WTC11 (cell line): ENCODE measurements at regions not wholly inside any gene's neighbourhood (a gene's known extent, or its start where the extent isn't known, plus 50 kb on each side); places are given as distances from the start of the nearest gene placed in this dataset.

Experiments used
- ATAC-seq: fragments of 200-7000 bp; cut with Tn5 transposase; 2 replicates; pipeline ENCODE4 v1.10.0; 2021; ENCODE audit warnings: mild to moderate bottlenecking, moderate library complexity
- CTCF ChIA-PET: fragments of 300-600 bp; sonication (Branson Sonifier 250); formaldehyde crosslinking; loops from one replicate; lab custom pipeline; 2021; ENCODE audit warnings: antibody characterized with exemption; lab: Charles Lee
- POLR2A ChIA-PET: fragments of 350-600 bp; sonication (Branson Sonifier 250); formaldehyde crosslinking; loops from one replicate; lab custom pipeline; 2021; ENCODE audit warnings: antibody characterized with exemption; lab: Charles Lee
- DNase-seq: peaks from one replicate; pipeline ENCODE4 v3.0.0; 2021; ENCODE audit warnings: low spot score
- H3K27ac Mint-ChIP-seq: 2 replicates; pipeline ENCODE4 v1.8.0; 2021; ENCODE audit warnings: mixed read lengths
- H3K27me3 Mint-ChIP-seq: 2 replicates; pipeline ENCODE4 v1.8.0; 2021; ENCODE audit warnings: low read depth, mild to moderate bottlenecking, moderate library complexity, mixed read lengths
- H3K36me3 Mint-ChIP-seq: 2 replicates; pipeline ENCODE4 v1.8.0; 2021; ENCODE audit warnings: mixed read lengths
- H3K4me1 Mint-ChIP-seq: 2 replicates; pipeline ENCODE4 v1.8.0; 2022; ENCODE audit warnings: mixed read lengths
- H3K4me3 Mint-ChIP-seq: 2 replicates; pipeline ENCODE4 v1.8.0; 2021; ENCODE audit warnings: mild to moderate bottlenecking, moderate library complexity, mixed read lengths
- H3K9me3 Mint-ChIP-seq: 2 replicates; pipeline ENCODE4 v1.8.0; 2021; ENCODE audit warnings: mixed read lengths
- AFF4 ChIP-seq: sonication (generic); formaldehyde crosslinking; IDR thresholded peaks from 2 replicates; pipeline ENCODE4 v1.8.1; 2023; ENCODE audit warnings: mild to moderate bottlenecking, missing genetic modification reagents, borderline replicate concordance
- ATF2 ChIP-seq: sonication (generic); formaldehyde crosslinking; IDR thresholded peaks from 2 replicates; pipeline ENCODE4 v1.8.1; 2022; ENCODE audit warnings: low read depth, missing genetic modification reagents, borderline replicate concordance
- ATF3 ChIP-seq: sonication (generic); formaldehyde crosslinking; conservative IDR thresholded peaks from 2 replicates; pipeline ENCODE4 v1.8.1; 2022; ENCODE audit warnings: mild to moderate bottlenecking, missing genetic modification reagents
- CREM ChIP-seq: sonication (generic); formaldehyde crosslinking; IDR thresholded peaks from 2 replicates; pipeline ENCODE4 v1.8.1; 2022; ENCODE audit warnings: mild to moderate bottlenecking, missing genetic modification reagents, moderate library complexity
- ELF4 ChIP-seq: sonication (generic); formaldehyde crosslinking; IDR thresholded peaks from 2 replicates; pipeline ENCODE4 v1.8.1; 2022; ENCODE audit warnings: low read depth, mild to moderate bottlenecking, moderate library complexity, missing genetic modification reagents
- FOXJ3 ChIP-seq: sonication (generic); formaldehyde crosslinking; IDR thresholded peaks from 2 replicates; pipeline ENCODE4 v1.9.0; 2021; ENCODE audit warnings: missing genetic modification reagents, mild to moderate bottlenecking, borderline replicate concordance
- FOXK1 ChIP-seq: sonication (generic); formaldehyde crosslinking; IDR thresholded peaks from 2 replicates; pipeline ENCODE4 v1.8.0; 2022; ENCODE audit warnings: mild to moderate bottlenecking, moderate library complexity, missing genetic modification reagents
- FOXP4 ChIP-seq: sonication (generic); formaldehyde crosslinking; IDR thresholded peaks from 2 replicates; pipeline ENCODE4 v1.8.0; 2022; ENCODE audit warnings: mild to moderate bottlenecking, missing genetic modification reagents
- RORB ChIP-seq: fragments of 250-450 bp; sonication (Bioruptor Pico); IDR thresholded peaks from 2 replicates; pipeline ENCODE4 v1.9.0; 2021; ENCODE audit warnings: mild to moderate bottlenecking
- ZBTB43 ChIP-seq: sonication (generic); formaldehyde crosslinking; IDR thresholded peaks from 2 replicates; pipeline ENCODE4 v1.8.1; 2023; ENCODE audit warnings: mild to moderate bottlenecking, missing genetic modification reagents
- ZNF121 ChIP-seq: sonication (generic); formaldehyde crosslinking; IDR thresholded peaks from 2 replicates; pipeline ENCODE4 v1.8.0; 2023; ENCODE audit warnings: missing genetic modification reagents
- ZNF317 ChIP-seq: sonication (generic); formaldehyde crosslinking; IDR thresholded peaks from 2 replicates; pipeline ENCODE4 v1.8.1; 2023; ENCODE audit warnings: low read depth, mild to moderate bottlenecking, moderate library complexity, missing genetic modification reagents, borderline replicate concordance
- ZNF416 ChIP-seq: fragments of 250-450 bp; sonication (Bioruptor Pico); IDR thresholded peaks from 2 replicates; pipeline ENCODE4 v1.9.0; 2021; ENCODE audit warnings: mild to moderate bottlenecking, inconsistent platforms
- TF ChIP-seq, protein P1 (sequence below): sonication (generic); formaldehyde crosslinking; IDR thresholded peaks from 2 replicates; pipeline ENCODE4 v1.8.1; 2022; ENCODE audit warnings: low read depth, mild to moderate bottlenecking, moderate library complexity, missing genetic modification reagents, borderline replicate concordance
- TF ChIP-seq, protein P2 (sequence below): sonication (generic); formaldehyde crosslinking; IDR thresholded peaks from 2 replicates; pipeline ENCODE4 v1.8.0; 2022; ENCODE audit warnings: mild to moderate bottlenecking, missing genetic modification reagents
- TF ChIP-seq, protein P3 (sequence below): fragments of 250-450 bp; sonication (Bioruptor Pico); IDR thresholded peaks from 2 replicates; pipeline ENCODE4 v1.9.0; 2021; ENCODE audit warnings: moderate library complexity, mild to moderate bottlenecking, inconsistent platforms, borderline replicate concordance
- TF ChIP-seq, protein P4 (sequence below): sonication (generic); formaldehyde crosslinking; IDR thresholded peaks from 2 replicates; pipeline ENCODE4 v1.8.1; 2022; ENCODE audit warnings: missing genetic modification reagents, borderline replicate concordance

- peaks cover 16% of the 10 kb centered on the region for H3K4me1 Mint-ChIP-seq
- H3K27ac Mint-ChIP-seq = no peak overlapping the region
- H3K9me3 Mint-ChIP-seq = peaks cover 6% of the 10 kb centered on the region
- H3K4me3 Mint-ChIP-seq = no peak overlapping the region
- ChIA-PET POLR2A (no interaction called here), CTCF (no interaction called here)
- DNase-seq (no peak), ATAC-seq (no peak)
- H3K36me3 Mint-ChIP-seq = no peaks in the 10 kb centered on the region; the same call in 1 of the 2 replicates
- no peaks in the 10 kb centered on the region for H3K27me3 Mint-ChIP-seq
- TF ChIP-seq ZNF121 (CRISPR knock-in tag) = no peak
- no peak for TF ChIP-seq ELF4 (CRISPR knock-in tag)
- TF ChIP-seq CREM (CRISPR knock-in tag) = no peak
- TF ChIP-seq FOXK1 (CRISPR knock-in tag) = no peak
- TF ChIP-seq FOXP4 = no peak
- TF ChIP-seq, all 79 proteins: peak for 0
These were observed 151.3 kb upstream of the BMPER start for GRCh38 chr7:33753881-33754525.

DNA sequence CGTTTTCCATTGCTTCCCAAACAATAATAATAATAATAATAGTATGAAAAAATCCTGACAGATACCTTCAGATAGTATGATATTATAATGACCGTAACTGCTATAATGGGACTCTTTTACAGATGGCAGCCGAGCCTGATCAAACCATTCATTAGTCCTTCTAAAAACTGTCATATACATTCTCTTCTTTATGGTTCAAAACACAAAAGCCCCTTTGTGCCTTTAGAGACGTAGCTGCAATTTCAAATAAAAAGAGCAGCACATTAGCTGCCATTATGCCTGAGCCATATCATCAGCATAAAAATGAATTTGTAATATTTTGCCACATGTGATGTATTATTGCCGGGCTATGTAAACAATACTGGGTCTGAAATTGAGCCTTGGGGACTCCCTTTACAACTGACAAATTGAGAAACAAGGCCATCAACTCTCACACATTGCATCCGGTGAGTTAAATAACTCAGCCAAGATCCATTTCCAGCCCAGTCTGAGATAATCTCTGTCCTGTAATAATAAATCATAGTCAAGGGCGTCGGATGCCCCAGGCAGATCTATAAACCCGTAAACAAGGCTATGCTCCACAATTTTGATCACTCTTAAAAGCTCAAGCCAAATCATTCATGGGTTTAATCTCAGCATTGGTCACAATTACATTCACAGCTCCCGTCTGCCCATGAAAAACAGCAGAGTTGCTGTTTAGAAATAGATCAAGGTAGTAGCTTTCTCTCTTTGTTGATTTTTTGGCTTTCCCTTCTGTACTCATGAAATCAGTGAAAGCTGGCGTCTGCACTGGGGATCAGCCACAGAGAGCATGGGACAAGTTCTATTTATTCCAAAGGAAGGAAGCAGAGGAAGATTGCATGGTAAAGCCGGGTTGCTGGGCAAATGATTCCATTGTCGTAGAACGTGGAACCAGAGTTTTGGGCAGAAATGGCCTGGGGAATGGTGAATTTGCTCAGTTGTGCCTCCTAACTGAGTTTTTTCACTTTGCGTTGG, 150.1 kb upstream of the BMPER start:
- Mint-ChIP-seq H3K27ac (no peak overlapping the region), H3K36me3 (no peaks in the 10 kb centered on the region), H3K9me3 (peaks cover 3% of the 10 kb centered on the region; the same call in 1 of the 2 replicates), H3K27me3 (no peaks in the 10 kb centered on the region), H3K4me3 (no peak overlapping the region), H3K4me1 (peaks cover 16% of the 10 kb centered on the region)
- ATAC-seq (no peak), DNase-seq (no peak)
- ChIA-PET CTCF (interaction anchor here (1.2 to 1.6 kb wide), 2 partner anchors 51 to 177 kb away, joined by 5 to 6 read pairs; no protein-coding TSS in a partner anchor), POLR2A (no interaction called here)
- TF ChIP-seq ZBTB43 (CRISPR knock-in tag) = no peak
- no peak for TF ChIP-seq ZNF416 (CRISPR knock-in tag)
- TF ChIP-seq, protein P1, sequence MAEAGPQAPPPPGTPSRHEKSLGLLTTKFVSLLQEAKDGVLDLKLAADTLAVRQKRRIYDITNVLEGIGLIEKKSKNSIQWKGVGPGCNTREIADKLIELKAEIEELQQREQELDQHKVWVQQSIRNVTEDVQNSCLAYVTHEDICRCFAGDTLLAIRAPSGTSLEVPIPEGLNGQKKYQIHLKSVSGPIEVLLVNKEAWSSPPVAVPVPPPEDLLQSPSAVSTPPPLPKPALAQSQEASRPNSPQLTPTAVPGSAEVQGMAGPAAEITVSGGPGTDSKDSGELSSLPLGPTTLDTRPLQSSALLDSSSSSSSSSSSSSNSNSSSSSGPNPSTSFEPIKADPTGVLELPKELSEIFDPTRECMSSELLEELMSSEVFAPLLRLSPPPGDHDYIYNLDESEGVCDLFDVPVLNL (CRISPR knock-in tag) = no peak
- no peak for TF ChIP-seq RORB
- TF ChIP-seq FOXJ3 (CRISPR knock-in tag) = no peak
- TF ChIP-seq ATF3 = no peak
- TF ChIP-seq, protein P2, sequence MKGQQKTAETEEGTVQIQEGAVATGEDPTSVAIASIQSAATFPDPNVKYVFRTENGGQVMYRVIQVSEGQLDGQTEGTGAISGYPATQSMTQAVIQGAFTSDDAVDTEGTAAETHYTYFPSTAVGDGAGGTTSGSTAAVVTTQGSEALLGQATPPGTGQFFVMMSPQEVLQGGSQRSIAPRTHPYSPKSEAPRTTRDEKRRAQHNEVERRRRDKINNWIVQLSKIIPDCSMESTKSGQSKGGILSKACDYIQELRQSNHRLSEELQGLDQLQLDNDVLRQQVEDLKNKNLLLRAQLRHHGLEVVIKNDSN (CRISPR knock-in tag) = no peak
- TF ChIP-seq, protein P3, sequence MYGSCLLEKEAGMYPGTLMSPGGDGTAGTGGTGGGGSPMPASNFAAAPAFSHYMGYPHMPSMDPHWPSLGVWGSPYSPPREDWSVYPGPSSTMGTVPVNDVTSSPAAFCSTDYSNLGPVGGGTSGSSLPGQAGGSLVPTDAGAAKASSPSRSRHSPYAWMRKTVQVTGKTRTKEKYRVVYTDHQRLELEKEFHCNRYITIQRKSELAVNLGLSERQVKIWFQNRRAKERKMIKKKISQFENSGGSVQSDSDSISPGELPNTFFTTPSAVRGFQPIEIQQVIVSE (CRISPR knock-in tag) = no peak
- TF ChIP-seq ATF2 (CRISPR knock-in tag) = no peak
- TF ChIP-seq AFF4 (CRISPR knock-in tag) = no peak
- TF ChIP-seq, protein P4, sequence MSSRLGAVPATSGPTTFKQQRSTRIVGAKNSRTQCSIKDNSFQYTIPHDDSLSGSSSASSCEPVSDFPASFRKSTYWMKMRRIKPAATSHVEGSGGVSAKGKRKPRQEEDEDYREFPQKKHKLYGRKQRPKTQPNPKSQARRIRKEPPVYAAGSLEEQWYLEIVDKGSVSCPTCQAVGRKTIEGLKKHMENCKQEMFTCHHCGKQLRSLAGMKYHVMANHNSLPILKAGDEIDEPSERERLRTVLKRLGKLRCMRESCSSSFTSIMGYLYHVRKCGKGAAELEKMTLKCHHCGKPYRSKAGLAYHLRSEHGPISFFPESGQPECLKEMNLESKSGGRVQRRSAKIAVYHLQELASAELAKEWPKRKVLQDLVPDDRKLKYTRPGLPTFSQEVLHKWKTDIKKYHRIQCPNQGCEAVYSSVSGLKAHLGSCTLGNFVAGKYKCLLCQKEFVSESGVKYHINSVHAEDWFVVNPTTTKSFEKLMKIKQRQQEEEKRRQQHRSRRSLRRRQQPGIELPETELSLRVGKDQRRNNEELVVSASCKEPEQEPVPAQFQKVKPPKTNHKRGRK (CRISPR knock-in tag) = no peak
- no peak for TF ChIP-seq ZNF317 (CRISPR knock-in tag)
